GM23338 (cell line): ENCODE measurements at regions not wholly inside any gene's neighbourhood (a gene's known extent, or its start where the extent isn't known, plus 50 kb on each side); places are given as distances from the start of the nearest gene placed in this dataset.

ENCODE experiments used
- ATAC-seq: fragments of 200-7000 bp; cut with Tn5 transposase; 3 replicates; pipeline ENCODE4 v1.9.1; 2020
- DNase-seq: peaks from one replicate; pipeline ENCODE4 v3.0.0-alpha.2; 2015; ENCODE audit warnings: low spot score
- H2AFZ ChIP-seq: fragments of 200-600 bp; sonication (generic); 2 replicates; pipeline ENCODE4 v1.8.0; 2016; ENCODE audit warnings: antibody characterized with exemption, mild to moderate bottlenecking, moderate library complexity
- H3F3A ChIP-seq: fragments of 200-600 bp; sonication (generic); replicated peaks from 2 replicates; pipeline ENCODE4 v1.8.0; 2017; ENCODE audit warnings: antibody characterized with exemption, mixed run types, low read depth
- H3K27ac ChIP-seq: fragments of 200-600 bp; sonication (generic); 2 replicates; pipeline ENCODE4 v1.6.1; 2016; ENCODE audit warnings: low read depth
- H3K27me3 ChIP-seq: fragments of 200-600 bp; sonication (generic); 2 replicates; pipeline ENCODE4 v1.8.0; 2016; ENCODE audit warnings: mild to moderate bottlenecking, mixed run types, moderate library complexity; ENCODE audit not compliant: insufficient read depth
- H3K36me3 ChIP-seq: fragments of 200-600 bp; sonication (generic); 2 replicates; pipeline ENCODE4 v1.8.0; 2016; ENCODE audit warnings: mild to moderate bottlenecking; ENCODE audit not compliant: insufficient read depth
- H3K4me1 ChIP-seq: fragments of 200-600 bp; sonication (generic); 2 replicates; pipeline ENCODE4 v1.8.0; 2016; ENCODE audit warnings: mild to moderate bottlenecking, moderate library complexity; ENCODE audit not compliant: insufficient read depth
- H3K4me2 ChIP-seq: fragments of 200-600 bp; sonication (generic); 2 replicates; pipeline ENCODE4 v1.7.1; 2017; ENCODE audit warnings: mixed run types
- H3K4me3 ChIP-seq: fragments of 200-600 bp; sonication (generic); 2 replicates; pipeline ENCODE4 v1.6.1; 2016; ENCODE audit warnings: mixed run types
- H3K79me2 ChIP-seq: fragments of 200-600 bp; sonication (generic); replicated peaks from 2 replicates; pipeline ENCODE4 v1.8.0; 2017; ENCODE audit warnings: mild to moderate bottlenecking; ENCODE audit not compliant: insufficient read depth
- H3K9me2 ChIP-seq: fragments of 200-600 bp; sonication (generic); 2 replicates; pipeline ENCODE4 v1.8.0; 2017; ENCODE audit not compliant: insufficient read depth
- H4K20me1 ChIP-seq: fragments of 200-600 bp; sonication (generic); replicated peaks from 2 replicates; pipeline ENCODE4 v1.8.0; 2017; ENCODE audit warnings: mild to moderate bottlenecking; ENCODE audit not compliant: insufficient read depth
- H3K27ac Mint-ChIP-seq: 2 replicates; pipeline ENCODE4 v1.8.0; 2020; ENCODE audit warnings: inconsistent platforms, mild to moderate bottlenecking, moderate library complexity, mixed read lengths
- H3K27me3 Mint-ChIP-seq: 3 replicates; pipeline ENCODE4 v1.8.0; 2022; ENCODE audit warnings: low read depth, mild to moderate bottlenecking, moderate library complexity, mixed read lengths, inconsistent platforms; ENCODE audit not compliant: insufficient read depth, poor library complexity
- H3K36me3 Mint-ChIP-seq: 3 replicates; pipeline ENCODE4 v1.8.0; 2021; ENCODE audit warnings: low read depth, mild to moderate bottlenecking, inconsistent platforms, moderate library complexity, mixed read lengths
- H3K4me1 Mint-ChIP-seq: 3 replicates; pipeline ENCODE4 v1.8.0; 2020; ENCODE audit warnings: mild to moderate bottlenecking, inconsistent platforms, mixed read lengths
- H3K4me3 Mint-ChIP-seq: 3 replicates; pipeline ENCODE4 v1.8.0; 2021; ENCODE audit warnings: moderate library complexity, mild to moderate bottlenecking, inconsistent platforms, mixed read lengths
- H3K9me3 Mint-ChIP-seq: 3 replicates; pipeline ENCODE4 v1.8.0; 2020; ENCODE audit warnings: moderate library complexity, mild to moderate bottlenecking, inconsistent platforms, mixed read lengths
- ETS1 ChIP-seq: IDR thresholded peaks from 2 replicates; pipeline ENCODE4 v1.6.1; 2016; ENCODE audit warnings: antibody characterized with exemption
- JUNB ChIP-seq: IDR thresholded peaks from one replicate; pipeline ENCODE4 v1.6.1; 2016; ENCODE audit warnings: antibody characterized with exemption; ENCODE audit not compliant: unreplicated experiment
- NANOG ChIP-seq: IDR thresholded peaks from 2 replicates; pipeline ENCODE4 v1.6.1; 2016; ENCODE audit warnings: antibody characterized with exemption, borderline replicate concordance
- POLR2AphosphoS5 ChIP-seq: IDR thresholded peaks from 2 replicates; pipeline ENCODE4 v1.6.1; 2016; ENCODE audit warnings: antibody characterized with exemption, low read depth
- ZNF462 ChIP-seq: fragments of 250-450 bp; sonication (Bioruptor Pico); IDR thresholded peaks from 2 replicates; pipeline ENCODE4 v1.5.0; 2020; ENCODE audit warnings: mild to moderate bottlenecking, moderate library complexity

- TF ChIP-seq ETS1, result no peak
- no peak for TF ChIP-seq POLR2AphosphoS5
Measured at GRCh38 chr5:85604378-85604777, 1013.4 kb upstream of the COX7C start (continued).

- no peak for TF ChIP-seq NANOG
- no peak for TF ChIP-seq ZNF462 (CRISPR knock-in tag)
- TF ChIP-seq JUNB, result no peak
- Histone ChIP-seq H3F3A (no peaks in the 10 kb centered on the region), H3K4me3 (no peak overlapping the region), H3K4me2 (no peak overlapping the region), H3K4me1 (no peaks in the 10 kb centered on the region), H2AFZ (no peak overlapping the region), H4K20me1 (no peaks in the 10 kb centered on the region), H3K79me2 (no peaks in the 10 kb centered on the region), H3K27me3 (no peaks in the 10 kb centered on the region), H3K9me2 (no peaks in the 10 kb centered on the region), H3K36me3 (no peaks in the 10 kb centered on the region), H3K27ac (no peak overlapping the region)
- no peaks in the 10 kb centered on the region for H3K4me1 Mint-ChIP-seq
- no peak overlapping the region for H3K27ac Mint-ChIP-seq
- DNase-seq (no peak), ATAC-seq (no peak)
- H3K36me3 Mint-ChIP-seq, result no peaks in the 10 kb centered on the region
- H3K9me3 Mint-ChIP-seq, result no peaks in the 10 kb centered on the region
- no peak overlapping the region for H3K4me3 Mint-ChIP-seq
- H3K27me3 Mint-ChIP-seq, result no peaks in the 10 kb centered on the region
Measured at GRCh38 chr5:85604786-85605185, 1013.0 kb upstream of the COX7C start.
